ENCODE measurements at regions not wholly inside any gene's neighbourhood (a gene's known extent, or its start where the extent isn't known, plus 50 kb on each side); places are given as distances from the start of the nearest gene placed in this dataset.
"Not testable (repeated sequence)": the region's sequence is repeated elsewhere in the genome, so short reads cannot be mapped to it uniquely, and the experiment has no call there.

DNA sequence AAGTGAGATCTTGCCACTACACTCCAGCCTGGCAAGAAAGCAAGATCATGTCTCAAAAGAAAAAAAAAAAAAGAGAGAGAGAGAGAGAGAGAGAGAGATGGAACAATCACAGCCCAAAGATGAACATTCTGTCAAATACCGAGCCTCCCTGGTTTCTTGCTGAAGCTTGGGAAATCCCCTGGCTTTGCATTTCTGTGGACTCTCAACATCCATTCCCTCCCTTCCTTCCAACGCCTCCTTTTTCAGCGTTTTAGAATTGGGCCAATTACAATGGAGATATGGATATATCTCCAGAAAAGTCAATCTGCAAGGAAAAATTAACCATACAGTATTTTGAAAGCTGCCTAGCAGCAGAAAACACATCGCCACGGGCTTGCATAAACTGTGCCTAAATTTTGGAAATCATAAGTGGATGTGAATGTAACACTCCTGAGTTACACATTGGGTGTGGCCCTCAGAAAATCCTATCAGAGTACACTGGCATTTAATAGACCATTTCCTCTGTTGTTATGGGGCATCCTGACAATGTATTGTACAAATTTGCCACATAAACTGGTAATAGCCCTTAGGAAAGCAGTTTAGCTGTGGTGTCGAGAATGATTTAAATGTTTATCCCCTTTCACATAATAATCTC, 67.2 kb upstream of the PHLPP1 start:
- intact Hi-C loops (cut with DNase I) = no loop called here
- no peak overlapping the region for H3K4me3 ChIP-seq
- ATAC-seq (no peak), DNase-seq (no peak)
- no peaks in the 10 kb centered on the region for H3K4me1 ChIP-seq
- no peaks in the 10 kb centered on the region for H3K27me3 ChIP-seq
- H3K27ac ChIP-seq = no peak overlapping the region
- H3K9me3 ChIP-seq = no peaks in the 10 kb centered on the region
- no peaks in the 10 kb centered on the region for H3K36me3 ChIP-seq
- TF ChIP-seq, protein P1, sequence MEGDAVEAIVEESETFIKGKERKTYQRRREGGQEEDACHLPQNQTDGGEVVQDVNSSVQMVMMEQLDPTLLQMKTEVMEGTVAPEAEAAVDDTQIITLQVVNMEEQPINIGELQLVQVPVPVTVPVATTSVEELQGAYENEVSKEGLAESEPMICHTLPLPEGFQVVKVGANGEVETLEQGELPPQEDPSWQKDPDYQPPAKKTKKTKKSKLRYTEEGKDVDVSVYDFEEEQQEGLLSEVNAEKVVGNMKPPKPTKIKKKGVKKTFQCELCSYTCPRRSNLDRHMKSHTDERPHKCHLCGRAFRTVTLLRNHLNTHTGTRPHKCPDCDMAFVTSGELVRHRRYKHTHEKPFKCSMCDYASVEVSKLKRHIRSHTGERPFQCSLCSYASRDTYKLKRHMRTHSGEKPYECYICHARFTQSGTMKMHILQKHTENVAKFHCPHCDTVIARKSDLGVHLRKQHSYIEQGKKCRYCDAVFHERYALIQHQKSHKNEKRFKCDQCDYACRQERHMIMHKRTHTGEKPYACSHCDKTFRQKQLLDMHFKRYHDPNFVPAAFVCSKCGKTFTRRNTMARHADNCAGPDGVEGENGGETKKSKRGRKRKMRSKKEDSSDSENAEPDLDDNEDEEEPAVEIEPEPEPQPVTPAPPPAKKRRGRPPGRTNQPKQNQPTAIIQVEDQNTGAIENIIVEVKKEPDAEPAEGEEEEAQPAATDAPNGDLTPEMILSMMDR (IDR thresholded peaks at IDR 0.05) = no peak

DNA sequence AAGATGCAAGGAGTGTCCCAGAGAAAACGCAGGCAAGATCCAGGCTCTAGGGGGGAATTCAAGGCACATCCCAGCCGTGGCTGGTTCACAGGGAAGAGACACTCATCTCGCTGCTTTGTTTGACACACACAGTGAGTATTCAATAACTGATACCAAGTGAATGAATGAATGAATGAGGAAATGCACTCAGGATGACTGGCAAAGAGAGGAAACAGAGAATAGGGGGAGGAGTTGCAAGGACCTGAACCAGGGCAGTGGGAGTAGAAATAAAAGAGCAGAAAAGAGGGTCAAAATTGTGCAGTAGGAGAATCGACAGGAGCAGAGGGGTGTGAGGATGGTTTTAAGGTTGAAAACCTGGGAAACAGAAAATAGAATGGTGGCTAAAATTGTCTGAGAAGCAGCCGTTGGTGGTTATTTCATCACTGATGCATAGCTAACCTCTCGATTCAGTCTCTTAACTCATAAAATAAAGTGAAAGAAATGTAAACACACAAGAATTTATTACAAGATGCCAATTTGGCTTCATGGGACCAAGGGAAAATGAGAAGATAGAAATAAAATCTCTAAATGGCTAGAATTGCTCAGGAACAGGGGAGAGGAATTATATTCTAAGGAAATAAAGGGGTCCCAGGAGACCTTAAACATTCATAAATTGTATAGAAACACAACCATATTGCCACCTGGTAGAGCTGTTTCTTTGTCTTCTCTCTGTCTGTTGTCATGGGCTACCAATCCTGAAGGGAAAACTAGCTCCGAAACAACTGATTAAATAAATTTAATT, 63.9 kb upstream of the PHLPP1 start:
- intact Hi-C loops (cut with DNase I) = no loop called here
- H3K4me1 ChIP-seq = no peaks in the 10 kb centered on the region
- H3K4me3 ChIP-seq = no peak overlapping the region
- H3K9me3 ChIP-seq = no peaks in the 10 kb centered on the region
- TF ChIP-seq, protein P1 (IDR thresholded peaks at IDR 0.05) = no peak
- ATAC-seq (no peak), DNase-seq (no peak)
- H3K27me3 ChIP-seq = no peaks in the 10 kb centered on the region
- no peaks in the 10 kb centered on the region for H3K36me3 ChIP-seq
- H3K27ac ChIP-seq = no peak overlapping the region

DNA sequence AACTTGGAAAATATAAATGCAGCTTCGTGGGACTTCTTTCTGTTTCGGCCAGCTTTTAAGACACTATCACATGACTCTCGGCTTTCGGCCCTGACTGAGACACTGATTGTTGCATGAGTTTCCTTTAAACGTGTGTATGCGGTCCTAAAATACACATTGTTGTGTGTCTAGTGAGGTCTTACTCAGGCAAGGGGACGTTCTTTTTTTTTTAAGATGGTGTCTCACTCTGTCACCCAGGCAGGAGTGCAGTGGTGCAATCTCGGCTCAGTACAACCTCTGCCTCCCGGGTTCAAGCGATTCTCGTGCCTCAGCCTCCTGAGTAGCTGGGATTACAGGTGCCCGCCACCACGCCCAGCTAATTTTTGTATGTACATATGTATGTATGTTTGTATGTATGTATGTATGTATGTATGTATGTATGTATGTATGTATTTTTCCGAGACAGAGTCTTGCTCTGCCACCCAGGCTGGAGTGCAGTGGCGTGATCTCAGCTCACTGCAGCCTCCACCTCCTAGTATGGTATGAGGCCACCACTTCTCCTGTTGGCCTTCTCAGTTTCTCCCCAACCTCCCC, 63.2 kb upstream of the PHLPP1 start:
- H3K27me3 ChIP-seq; H3K4me1 ChIP-seq; DNase-seq; H3K4me3 ChIP-seq; ATAC-seq; H3K9me3 ChIP-seq; H3K27ac ChIP-seq; H3K36me3 ChIP-seq; intact Hi-C loops (cut with DNase I): not testable (repeated sequence)

DNA sequence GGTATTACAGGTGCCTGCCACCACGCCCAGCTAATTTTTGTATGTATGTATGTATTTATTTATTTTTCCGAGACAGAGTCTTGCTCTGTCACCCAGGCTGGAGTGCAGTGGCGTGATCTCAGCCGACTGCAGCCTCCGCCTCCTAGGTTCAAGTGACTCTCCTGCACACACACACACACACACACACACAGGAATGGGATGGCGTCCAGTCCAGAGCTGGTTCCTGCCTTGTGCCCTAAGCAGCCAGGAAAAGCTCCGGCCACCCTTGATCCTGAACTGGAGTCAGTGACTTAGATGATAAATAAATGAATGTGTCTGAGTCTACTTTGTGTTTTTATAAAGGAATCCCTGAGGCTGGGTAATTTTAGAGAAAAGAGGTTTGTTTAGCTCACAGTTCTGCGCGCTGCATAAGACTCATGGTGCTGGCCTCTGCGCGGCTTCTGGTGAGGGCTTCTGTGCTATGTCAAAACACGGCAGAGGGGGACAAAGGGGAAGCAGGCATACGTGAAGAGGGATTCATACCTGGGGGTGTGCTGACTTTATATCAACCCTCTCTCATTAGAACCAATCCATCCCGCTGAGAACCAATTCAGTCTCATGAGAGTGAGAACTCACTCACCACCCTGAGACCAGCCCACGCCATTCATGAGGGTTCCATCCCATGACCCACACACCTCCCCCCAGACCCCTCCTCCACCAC, 59.7 kb upstream of the PHLPP1 start:
- no peak overlapping the region for H3K4me3 ChIP-seq
- no peaks in the 10 kb centered on the region for H3K4me1 ChIP-seq
- intact Hi-C loops (cut with DNase I) = no loop called here
- H3K36me3 ChIP-seq = no peaks in the 10 kb centered on the region
- no peaks in the 10 kb centered on the region for H3K9me3 ChIP-seq
- no peaks in the 10 kb centered on the region for H3K27me3 ChIP-seq
- H3K27ac ChIP-seq = no peak overlapping the region
- TF ChIP-seq, protein P1 (IDR thresholded peaks at IDR 0.05) = no peak
- DNase-seq = peak; percentile 22
- peak; percentile 35 for ATAC-seq

DNA sequence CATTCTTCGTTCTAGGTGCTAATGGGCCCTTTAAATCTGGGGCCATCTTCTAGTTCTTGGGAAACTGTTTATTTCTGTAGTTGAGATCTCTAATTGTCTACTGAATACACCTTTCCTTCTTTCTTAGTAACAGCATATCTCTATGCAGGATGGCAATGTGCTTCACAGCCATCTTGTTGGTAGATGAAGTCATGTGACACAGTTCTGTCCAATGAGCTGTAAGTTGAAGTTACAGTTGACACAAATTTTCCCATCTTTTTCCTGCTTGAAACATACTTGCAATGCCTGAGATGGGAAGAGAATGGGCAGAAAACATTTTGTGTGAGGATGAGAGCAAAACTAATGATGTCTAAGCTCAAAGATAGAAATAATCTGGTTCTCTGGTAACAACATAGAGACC, 57.3 kb upstream of the PHLPP1 start:
- Histone ChIP-seq H3K4me1 (no peaks in the 10 kb centered on the region), H3K9me3 (no peaks in the 10 kb centered on the region), H3K27me3 (no peaks in the 10 kb centered on the region), H3K27ac (no peak overlapping the region), H3K36me3 (no peaks in the 10 kb centered on the region), H3K4me3 (no peak overlapping the region)
- DNase-seq (no peak), ATAC-seq (no peak)
- TF ChIP-seq, protein P1 (IDR thresholded peaks at IDR 0.05) = no peak
- intact Hi-C loops (cut with DNase I) = no loop called here

DNA sequence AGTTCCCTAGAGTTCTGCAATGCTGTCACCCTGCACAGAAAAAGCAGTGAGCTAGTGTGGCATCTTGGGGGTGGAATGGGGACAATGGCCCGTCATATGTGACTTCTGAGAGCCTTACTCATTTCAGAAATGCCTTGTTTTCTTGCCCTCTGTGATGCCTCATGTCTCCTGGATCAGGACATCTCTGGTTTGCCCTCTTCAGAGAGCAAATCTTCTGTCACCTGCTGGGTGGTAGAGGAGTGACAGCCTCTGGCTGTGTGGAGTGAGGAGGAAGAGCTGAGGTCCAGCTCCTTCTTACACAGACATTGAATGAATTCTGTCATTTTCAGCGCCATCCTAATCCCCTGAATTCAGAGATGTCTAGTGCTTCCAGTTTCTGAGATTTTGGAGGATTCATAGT, 55.6 kb upstream of the PHLPP1 start:
- ATAC-seq (no peak), DNase-seq (no peak)
- Histone ChIP-seq H3K4me3 (no peak overlapping the region), H3K9me3 (no peaks in the 10 kb centered on the region), H3K27me3 (no peaks in the 10 kb centered on the region), H3K27ac (no peak overlapping the region), H3K4me1 (no peaks in the 10 kb centered on the region), H3K36me3 (no peaks in the 10 kb centered on the region)
- intact Hi-C loops (cut with DNase I) = no loop called here
- TF ChIP-seq, protein P1 (IDR thresholded peaks at IDR 0.05) = no peak
